Endothelial cell of umbilical vein (primary cell): ENCODE measurements at regions not wholly inside any gene's neighbourhood (a gene's known extent, or its start where the extent isn't known, plus 50 kb on each side); places are given as distances from the start of the nearest gene placed in this dataset.
"Not testable (repeated sequence)": the region's sequence is repeated elsewhere in the genome, so short reads cannot be mapped to it uniquely, and the experiment has no call there.

Experiments
- BruUV-seq: library from RNA; stranded (reverse); fragments of 400-500 nt; replicated peaks from 2 replicates; lab custom pipeline; 2021; lab: Mats Ljungman, UMichigan
- CTCF ChIA-PET: fragments of 300-600, 350-600 bp; sonication (Branson Sonifier 250); formaldehyde crosslinking; loops from one replicate; lab custom pipeline; 2021; ENCODE audit warnings: antibody characterized with exemption, inconsistent platforms; lab: Charles Lee
- POLR2A ChIA-PET: fragments of 300-600, 350-600 bp; sonication (Branson Sonifier 250); formaldehyde crosslinking; loops from one replicate; lab custom pipeline; 2021; ENCODE audit warnings: antibody characterized with exemption, inconsistent platforms; lab: Charles Lee
- DNase-seq: peaks from one replicate; pipeline ENCODE4 v3.0.0-alpha.2; 2011; ENCODE audit warnings: low read depth, low spot score
- FAIRE-seq: peaks from 2 replicates; lab custom pipeline; 2011; peaks lifted over from hg19 to GRCh38; lab: Jason Lieb, UNC
- H2AFZ ChIP-seq: 2 replicates; pipeline ENCODE4 v1.6.0; 2012; ENCODE audit warnings: low read depth, low read length, control low read depth, inconsistent platforms
- H3K27ac ChIP-seq: 2 replicates; pipeline ENCODE4 v1.5.1; 2011; ENCODE audit warnings: low read depth, mild to moderate bottlenecking, control low read depth, low read length, moderate library complexity; ENCODE audit not compliant: insufficient read depth
- H3K27me3 ChIP-seq, 2 experiments: 2 replicates each; pipeline versions ENCODE4 v1.6.0 to v1.6.1; 2011; ENCODE audit warnings: low read length in 2 of 2, mixed read lengths in 1 of 2; ENCODE audit not compliant: control insufficient read depth in 2 of 2, insufficient read depth in 2 of 2
- H3K36me3 ChIP-seq, 2 experiments: 2 replicates in 1 of 2; 3 replicates in 1 of 2; pipeline ENCODE4 v1.5.1; 2011; ENCODE audit warnings: low read length in 2 of 2, mild to moderate bottlenecking in 1 of 2, moderate library complexity in 1 of 2; ENCODE audit not compliant: control insufficient read depth in 2 of 2, insufficient read depth in 2 of 2; ENCODE audit errors: extremely low read depth in 1 of 2
- H3K4me1 ChIP-seq: 3 replicates; pipeline ENCODE4 v1.5.1; 2011; ENCODE audit warnings: mild to moderate bottlenecking, low read length; ENCODE audit not compliant: control insufficient read depth, insufficient read depth; ENCODE audit errors: extremely low read depth
- H3K4me2 ChIP-seq: 2 replicates; pipeline ENCODE4 v1.6.1; 2011; ENCODE audit warnings: low read length, control low read depth, mixed read lengths; ENCODE audit not compliant: insufficient read depth
- H3K4me3 ChIP-seq, 3 experiments: fragments of 200-600 bp in 1 of 3; sonication (generic), shearing (Covaris generic) in 1 of 3; replicated peaks in 1 of 3; 2 replicates each; pipeline ENCODE4 v1.5.1; 2011 to 2016; ENCODE audit warnings: control low read depth in 3 of 3, low read length in 3 of 3, mild to moderate bottlenecking in 2 of 3, inconsistent platforms in 1 of 3, low read depth in 1 of 3, moderate library complexity in 1 of 3; ENCODE audit not compliant: insufficient read depth in 1 of 3
- H3K79me2 ChIP-seq: 2 replicates; pipeline ENCODE4 v1.6.0; 2012; ENCODE audit warnings: low read length, inconsistent platforms; ENCODE audit not compliant: control insufficient read depth, insufficient read depth
- H3K9ac ChIP-seq: replicated peaks from 2 replicates; pipeline ENCODE3; 2011; ENCODE audit warnings: low read length, control low read depth; ENCODE audit not compliant: insufficient read depth; ENCODE audit errors: extremely low read depth
- H3K9me1 ChIP-seq: replicated peaks from 3 replicates; pipeline ENCODE4 v1.6.0; 2011; ENCODE audit warnings: mild to moderate bottlenecking, low read length; ENCODE audit not compliant: control insufficient read depth, insufficient read depth; ENCODE audit errors: extremely low read depth
- H3K9me3 ChIP-seq: replicated peaks from 2 replicates; pipeline ENCODE4 v1.5.1; 2012; ENCODE audit warnings: low read length, inconsistent platforms; ENCODE audit not compliant: control insufficient read depth, insufficient read depth
- H4K20me1 ChIP-seq: replicated peaks from 2 replicates; pipeline ENCODE3; 2011; ENCODE audit warnings: mild to moderate bottlenecking, low read length; ENCODE audit not compliant: control insufficient read depth, insufficient read depth; ENCODE audit errors: extremely low read depth
- EZH2 ChIP-seq: IDR thresholded peaks from 2 replicates; pipeline ENCODE4 v1.6.1; 2012; ENCODE audit warnings: borderline replicate concordance, low read depth, mild to moderate bottlenecking, moderate library complexity, low read length, inconsistent platforms; ENCODE audit not compliant: severe bottlenecking
- FOS ChIP-seq: IDR thresholded peaks from 2 replicates; pipeline ENCODE4 v1.6.1; 2011; ENCODE audit warnings: mild to moderate bottlenecking, low read length, moderate library complexity, borderline replicate concordance; ENCODE audit not compliant: insufficient read depth
- GATA2 ChIP-seq: IDR thresholded peaks from 2 replicates; pipeline ENCODE4 v1.7.0; 2011; ENCODE audit warnings: low read depth, mild to moderate bottlenecking, moderate library complexity, mixed read lengths, low read length; ENCODE audit not compliant: insufficient read length, insufficient read depth
- JUN ChIP-seq: IDR thresholded peaks from 2 replicates; pipeline ENCODE4 v1.6.1; 2011; ENCODE audit warnings: borderline replicate concordance, low read depth; ENCODE audit not compliant: insufficient read length, insufficient read depth
- MYC ChIP-seq: IDR thresholded peaks from one replicate; pipeline ENCODE4 v1.6.1; 2011; ENCODE audit warnings: mild to moderate bottlenecking, low read depth, low read length
- POLR2A ChIP-seq: IDR thresholded peaks from 2 replicates; pipeline ENCODE4 v1.6.1; 2012; ENCODE audit warnings: low read depth, mild to moderate bottlenecking, control low read depth, low read length
- POLR2AphosphoS5 ChIP-seq: IDR thresholded peaks from 2 replicates; pipeline ENCODE4 v1.6.1; 2012; ENCODE audit warnings: low read depth, mild to moderate bottlenecking, control low read depth, low read length, moderate library complexity; ENCODE audit not compliant: insufficient read depth
- dilution Hi-C: fragments of 300-500 bp; cut with MboI; formaldehyde crosslinking; loops from one replicate; pipeline ENCODE4 v1.15.0; 2019; ENCODE audit warnings: low sequenced_read_pairs; ENCODE audit not compliant: extremely low pct_ligation_motif_present
- intact Hi-C: fragments of 100-400 bp; cut with micrococcal nuclease; formaldehyde crosslinking; loops from one replicate; pipeline ENCODE4 v1.10.0; 2022

DNA sequence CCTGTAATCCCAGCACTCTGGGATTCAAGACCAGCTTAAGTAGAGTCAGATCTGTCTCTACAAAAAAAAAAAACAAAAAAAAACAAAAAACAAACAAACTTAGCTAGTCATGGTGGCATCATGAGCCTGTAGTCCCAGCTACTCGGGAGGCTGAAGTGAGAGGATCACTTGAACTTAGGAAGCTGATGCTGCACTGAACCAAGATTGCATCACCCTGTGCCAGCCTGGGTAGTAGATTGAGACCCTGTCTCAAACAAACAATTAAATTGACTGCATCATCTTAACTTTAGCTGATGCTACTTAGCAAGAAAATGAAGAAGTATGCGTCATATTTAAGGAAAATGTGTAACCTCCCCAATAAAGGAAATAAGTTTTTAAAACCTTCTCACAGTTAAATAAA, 136.6 kb upstream of the ATXN7L3B start:
- Histone ChIP-seq H3K4me2 (no peak overlapping the region), H4K20me1 (no peaks in the 10 kb centered on the region), H3K9ac (no peak overlapping the region), H3K9me3 (no peaks in the 10 kb centered on the region), H3K27me3 (no peaks in the 10 kb centered on the region), H3K79me2 (no peaks in the 10 kb centered on the region), H3K27ac (no peak overlapping the region), H2AFZ (no peak overlapping the region), H3K4me1 (no peaks in the 10 kb centered on the region), H3K9me1 (no peaks in the 10 kb centered on the region), H3K4me3 (no peak overlapping the region), H3K36me3 (no peaks in the 10 kb centered on the region)
- intact Hi-C loops (no loop called here), dilution Hi-C loops (no loop called here)
- TF ChIP-seq MYC = no peak
- TF ChIP-seq GATA2 = no peak
- no peak for TF ChIP-seq POLR2AphosphoS5
- FAIRE-seq (no peak), DNase-seq (no peak)
- ChIA-PET POLR2A (no interaction called here), CTCF (no interaction called here)
- no TSS peak for BruUV-seq

DNA sequence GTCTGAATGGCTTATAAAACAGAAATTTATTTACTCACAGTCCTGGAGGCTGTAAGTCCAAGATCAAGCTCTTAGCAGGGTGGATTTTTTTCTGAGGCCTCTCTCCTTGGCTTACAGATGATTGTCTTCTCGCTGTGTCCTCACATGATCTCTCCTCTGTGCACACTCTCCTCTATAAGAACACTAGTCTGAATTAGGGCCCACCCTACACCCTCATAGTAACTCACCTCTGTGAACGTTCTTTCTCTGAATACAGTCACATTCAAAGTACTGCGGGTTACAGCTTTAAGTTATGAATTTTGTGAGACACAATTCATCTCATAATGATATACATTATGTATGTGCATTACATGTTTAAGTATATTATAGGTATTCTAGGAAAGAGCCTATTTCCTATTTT, 135.7 kb upstream of the ATXN7L3B start:
- Histone ChIP-seq H3K9me3 (no peaks in the 10 kb centered on the region), H3K9ac (no peak overlapping the region), H3K79me2 (no peaks in the 10 kb centered on the region), H3K27me3 (no peaks in the 10 kb centered on the region), H3K9me1 (no peaks in the 10 kb centered on the region), H2AFZ (no peak overlapping the region), H3K36me3 (no peaks in the 10 kb centered on the region), H4K20me1 (no peaks in the 10 kb centered on the region), H3K4me3 (no peak overlapping the region), H3K4me1 (no peaks in the 10 kb centered on the region), H3K27ac (no peak overlapping the region), H3K4me2 (no peak overlapping the region)
- ChIA-PET CTCF (no interaction called here), POLR2A (no interaction called here)
- intact Hi-C loops = no loop called here
- DNase-seq (no peak), FAIRE-seq (no peak)
- no TSS peak for BruUV-seq
- dilution Hi-C loops = no loop called here
- TF ChIP-seq MYC (no peak), JUN (no peak), FOS (no peak), GATA2 (no peak), EZH2 (no peak), POLR2A (no peak)

DNA sequence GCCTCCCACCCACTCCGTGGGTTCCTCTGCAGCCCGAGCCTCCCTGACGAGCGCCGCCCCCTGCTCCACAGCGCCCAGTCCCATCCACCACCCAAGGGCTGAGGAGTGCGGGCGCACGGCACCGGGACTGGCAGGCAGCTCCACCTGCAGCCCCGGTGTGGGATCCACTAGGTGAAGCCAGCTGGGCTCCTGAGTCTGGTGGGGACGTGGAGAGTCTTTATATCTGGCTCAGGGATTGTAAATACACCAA, 134.5 kb upstream of the ATXN7L3B start:
- H3K9me1 ChIP-seq, H3K79me2 ChIP-seq, FAIRE-seq, H3K27me3 ChIP-seq, H3K9ac ChIP-seq, H3K27ac ChIP-seq, H2AFZ ChIP-seq, H4K20me1 ChIP-seq, DNase-seq, intact Hi-C loops, POLR2A ChIA-PET, H3K4me1 ChIP-seq, H3K4me3 ChIP-seq, H3K4me2 ChIP-seq, BruUV-seq, H3K9me3 ChIP-seq, dilution Hi-C loops, H3K36me3 ChIP-seq: not testable (repeated sequence)
- CTCF ChIA-PET = interaction anchor here (0.9 kb wide), 1 partner anchor 13 kb away, joined by 3 read pairs; no protein-coding TSS in a partner anchor
